Fibroblast of skin of abdomen (primary cell): ENCODE measurements at regions not wholly inside any gene's neighbourhood (a gene's known extent, or its start where the extent isn't known, plus 50 kb on each side); places are given as distances from the start of the nearest gene placed in this dataset.

Experiments
- DNase-seq: peaks from one replicate; pipeline ENCODE4 v3.0.0-alpha.2; 2013

DNA sequence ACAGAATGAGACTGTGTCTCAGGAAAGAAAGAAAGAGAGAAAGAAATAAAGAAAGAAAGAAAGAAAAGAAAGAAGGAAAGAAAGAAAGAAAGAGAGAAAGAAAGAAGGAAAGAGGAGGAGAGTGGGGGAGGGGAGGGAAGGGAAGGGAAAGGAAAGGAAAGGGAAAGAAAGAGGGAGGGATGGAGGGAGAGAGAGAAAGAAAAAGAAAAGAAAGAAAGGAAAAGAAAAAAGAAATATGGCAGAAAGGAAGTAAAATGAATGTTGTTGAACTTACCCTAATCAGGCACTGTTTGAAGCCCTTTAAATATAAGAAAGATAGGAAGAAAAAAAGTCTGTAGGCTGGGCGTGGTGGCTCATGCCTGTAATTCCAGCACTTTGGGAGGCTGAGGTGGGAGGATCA is 276.1 kb downstream of the INSC start:
- no peak for DNase-seq

DNA sequence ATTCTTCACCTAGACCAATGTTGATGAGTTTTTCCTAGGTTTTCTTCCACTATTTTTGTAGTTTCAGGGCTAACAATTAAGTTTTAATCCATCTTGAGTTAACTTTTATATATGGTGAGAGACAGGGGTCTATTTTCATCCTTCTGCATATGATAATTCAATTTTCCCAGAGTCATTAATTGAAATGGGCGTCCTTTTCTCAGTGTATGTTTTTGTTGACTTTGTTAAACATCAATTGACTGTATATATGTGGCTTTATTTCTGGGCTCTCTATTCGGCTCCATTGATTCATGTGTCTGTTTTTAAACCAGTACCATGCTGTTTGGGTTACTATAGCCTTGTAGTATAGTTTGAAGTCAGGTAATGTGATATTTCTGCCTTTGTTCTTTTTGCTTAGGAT is 282.1 kb downstream of the INSC start:
- DNase-seq = no peak

DNA sequence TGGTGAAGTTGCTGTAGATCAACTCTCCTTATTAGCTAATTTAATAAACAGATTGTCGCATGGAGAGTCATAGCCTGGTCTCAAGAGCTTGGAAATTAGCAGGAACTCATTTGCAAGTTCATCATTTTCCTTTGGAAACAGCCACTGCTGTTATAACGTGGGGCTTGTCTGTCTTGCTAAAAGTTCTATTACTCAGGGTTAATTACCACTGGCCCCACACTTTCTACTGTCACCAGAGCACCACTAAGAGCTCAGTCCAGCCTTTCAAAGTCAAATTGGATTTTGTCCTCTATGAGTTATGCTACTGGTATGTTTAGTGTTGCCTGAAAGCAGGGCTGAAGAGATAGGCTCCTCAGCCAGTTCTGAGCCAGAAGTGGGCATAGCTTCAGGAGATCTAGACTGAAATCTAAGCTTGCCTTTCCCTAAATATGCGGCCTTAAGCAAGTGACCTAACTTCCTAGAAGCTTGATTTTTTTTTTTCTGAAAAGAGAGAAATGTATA is 292.2 kb downstream of the INSC start:
- no peak for DNase-seq

DNA sequence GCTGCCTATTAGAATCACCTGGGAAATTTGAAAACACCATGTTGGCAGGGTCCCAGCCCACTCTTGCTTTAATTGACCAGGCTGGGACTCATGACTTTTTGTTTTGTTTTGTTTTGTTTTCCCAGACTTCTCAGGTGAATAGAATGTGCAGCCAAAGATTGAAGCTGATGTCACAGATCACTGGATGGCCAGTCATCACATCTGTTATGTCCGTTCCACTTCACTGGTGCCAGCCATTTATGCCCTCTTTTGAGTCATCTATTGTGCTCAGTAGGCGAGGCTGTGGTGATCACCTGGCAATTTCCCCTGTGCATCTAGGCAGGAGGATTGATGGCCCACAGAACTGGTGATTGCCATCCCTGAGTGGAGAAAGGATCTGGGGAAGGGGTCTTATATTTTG is 297.3 kb downstream of the INSC start:
- no peak for DNase-seq

DNA sequence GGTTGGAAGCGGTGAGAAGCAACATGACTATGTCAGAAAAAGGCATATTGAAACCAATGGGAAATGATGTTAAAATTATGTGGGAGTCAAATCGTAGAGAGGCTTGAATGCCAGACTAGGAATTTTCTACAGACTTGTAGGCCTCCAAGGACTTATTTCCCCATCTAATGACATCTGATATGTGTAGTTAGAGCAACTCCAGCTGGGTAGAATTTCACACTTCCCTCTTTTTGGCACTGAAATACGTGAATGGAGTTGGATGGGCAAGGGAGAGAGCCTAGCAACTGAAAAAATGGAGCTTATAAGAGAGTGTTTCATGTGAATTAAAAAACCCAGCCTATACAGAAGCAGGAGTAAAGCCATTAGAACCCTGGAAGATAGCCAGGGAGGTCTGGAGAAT is 304.2 kb downstream of the INSC start:
- DNase-seq = no peak

DNA sequence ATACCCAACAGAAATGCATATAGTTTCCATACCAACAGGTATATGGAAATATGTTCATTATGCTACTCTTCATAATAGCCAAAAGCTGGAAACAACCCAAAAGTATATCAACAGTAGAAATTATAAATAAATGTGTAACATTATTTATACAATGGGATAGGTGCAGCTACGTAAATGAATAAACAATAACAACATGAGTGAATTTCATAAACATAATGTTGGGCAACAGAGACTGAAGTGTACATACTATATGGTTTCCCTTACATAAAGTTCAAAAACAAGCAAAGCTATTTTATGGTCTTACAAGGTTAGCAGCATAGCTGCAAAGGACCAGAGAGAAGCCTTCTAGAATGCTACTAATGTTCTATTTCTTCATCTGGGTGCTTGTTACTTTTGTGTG is 305.0 kb downstream of the INSC start:
- DNase-seq = no peak

DNA sequence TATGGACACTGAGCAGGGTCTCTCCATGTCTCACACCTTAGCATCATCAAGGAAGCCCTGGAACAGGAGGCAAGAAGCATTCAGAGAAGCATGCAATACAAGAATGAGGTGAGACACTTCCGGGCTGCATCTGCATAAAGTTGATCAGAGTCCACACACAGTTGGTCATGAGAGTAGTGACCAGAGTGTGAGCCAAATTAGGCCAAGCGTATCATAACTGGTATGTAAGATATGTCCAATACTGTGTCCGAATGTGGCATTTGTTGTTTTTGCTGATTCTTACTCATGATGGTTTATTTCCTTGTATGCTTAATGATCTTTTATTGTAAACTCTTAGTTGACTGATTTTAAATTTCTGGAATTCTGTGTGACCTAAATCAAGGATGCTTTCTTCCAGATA is 315.7 kb downstream of the INSC start:
- DNase-seq = no peak

DNA sequence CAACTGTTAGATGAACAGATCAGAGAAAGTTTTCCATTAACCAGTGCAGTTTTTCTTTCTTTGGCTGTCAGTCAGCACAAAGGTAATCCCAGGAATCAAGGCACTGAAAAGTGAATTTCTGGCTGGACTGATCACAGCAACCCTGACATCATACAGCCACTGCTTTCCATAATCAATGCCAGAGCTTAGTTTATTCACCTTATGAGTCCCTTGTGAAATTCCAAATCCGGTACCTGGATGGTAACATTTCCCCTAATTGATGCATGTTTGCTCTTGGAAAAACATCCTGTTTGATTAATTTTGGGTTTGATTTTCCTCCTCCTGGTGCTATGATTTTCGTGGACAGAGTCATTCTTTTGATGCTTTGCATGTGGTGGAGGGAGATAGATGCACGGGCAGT is 319.8 kb downstream of the INSC start:
- DNase-seq = no peak

DNA sequence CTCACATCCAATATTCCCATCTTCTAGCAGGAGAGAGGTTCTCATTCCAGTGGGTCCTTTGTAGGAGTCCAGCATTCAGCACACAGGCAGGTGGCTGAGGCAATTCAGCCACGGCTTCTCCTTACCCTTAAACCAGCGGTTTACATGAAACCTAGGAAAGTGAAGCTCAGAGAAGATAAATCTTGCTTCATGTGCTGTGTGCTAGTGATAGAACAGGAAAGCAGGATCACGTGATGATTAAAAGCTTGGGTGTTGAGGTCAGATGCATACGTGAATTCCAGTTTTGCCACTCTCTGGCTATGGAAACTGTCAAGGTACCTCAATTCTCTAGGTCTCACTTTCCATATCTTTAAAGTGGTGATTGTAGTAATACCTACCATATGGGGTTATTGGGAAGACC is 331.6 kb downstream of the INSC start:
- no peak for DNase-seq

DNA sequence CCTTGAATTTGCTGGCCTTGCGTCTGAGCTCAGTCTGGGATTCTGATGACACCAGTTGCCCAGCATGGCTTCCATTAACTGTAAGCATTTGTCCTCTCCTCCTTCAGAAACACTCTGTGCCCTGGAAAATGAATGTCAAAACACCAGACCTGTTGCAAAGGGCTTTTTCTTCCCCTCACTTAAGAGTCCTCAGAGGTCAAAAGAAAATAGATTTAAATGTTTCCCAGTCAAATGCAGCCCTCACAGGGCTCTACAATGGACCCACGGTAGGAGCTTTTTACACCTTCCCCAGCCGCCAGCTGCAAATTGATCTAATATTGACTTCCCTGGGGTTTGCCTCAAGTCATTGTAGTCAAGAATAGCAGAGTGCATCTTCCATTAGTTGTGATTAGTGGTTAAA is 332.2 kb downstream of the INSC start:
- no peak for DNase-seq

DNA sequence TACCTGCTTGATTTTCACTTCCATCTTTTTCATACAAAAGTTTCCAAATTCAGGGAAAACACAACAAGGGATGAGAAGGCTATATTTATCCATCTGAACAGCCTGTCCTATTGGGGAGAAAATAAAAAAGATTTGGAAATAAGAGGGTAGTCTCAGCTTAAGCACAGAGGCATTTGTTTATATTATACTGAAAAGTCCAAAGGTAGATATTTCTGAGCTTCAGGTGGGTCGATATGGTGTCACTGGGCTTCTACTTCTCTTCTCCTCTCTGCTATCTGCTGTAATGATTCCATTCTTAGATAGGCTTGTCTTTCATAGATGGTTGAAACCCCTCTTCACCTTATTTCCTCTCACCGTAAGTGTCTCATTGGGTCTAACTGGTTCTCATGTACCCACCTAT is 337.0 kb downstream of the INSC start:
- DNase-seq = no peak

DNA sequence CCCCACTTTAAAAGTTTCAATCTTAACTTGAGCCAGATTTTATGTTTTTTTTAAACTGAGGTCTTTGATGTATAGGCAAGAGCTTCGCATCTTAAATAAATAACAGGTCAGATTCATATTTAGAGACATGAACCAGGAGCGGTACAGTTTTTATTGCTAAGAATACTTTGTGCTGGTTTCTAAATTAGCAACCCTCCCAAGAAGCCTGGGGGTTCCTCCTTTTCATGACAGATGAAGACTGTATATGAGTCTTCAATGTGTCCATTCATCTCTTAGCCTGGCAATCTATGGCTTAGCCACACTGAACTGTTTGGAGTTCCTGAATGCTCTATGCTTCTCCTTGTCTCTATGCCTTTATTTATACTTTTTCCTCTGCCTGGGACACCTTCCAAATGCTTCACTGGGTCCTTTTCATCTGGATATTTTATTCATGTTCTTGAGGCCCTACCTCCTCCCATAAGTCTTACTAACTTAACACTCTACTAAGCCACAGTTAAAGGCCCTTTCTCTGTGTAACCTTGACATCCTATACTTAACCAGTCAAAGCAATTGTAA is 338.6 kb downstream of the INSC start:
- no peak for DNase-seq

DNA sequence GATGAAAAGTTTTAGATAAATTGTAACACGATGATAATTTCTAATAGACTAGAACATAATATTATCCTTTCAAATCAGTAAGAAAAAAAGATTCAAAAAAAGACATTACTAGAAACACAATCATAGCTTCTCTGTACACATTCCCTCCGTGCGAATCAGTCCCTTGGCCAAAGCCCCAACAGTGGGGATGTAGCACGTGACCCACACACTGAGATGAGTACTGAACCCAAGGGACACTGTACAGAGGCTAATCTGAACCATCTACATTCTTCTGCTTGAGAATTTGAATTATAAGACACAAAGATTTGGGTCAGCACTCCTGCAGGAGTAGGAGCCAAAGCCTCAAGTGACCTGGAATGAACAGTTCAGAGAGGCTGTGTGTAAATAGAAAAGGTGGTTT is 353.7 kb downstream of the INSC start:
- peak; percentile 38 for DNase-seq

DNA sequence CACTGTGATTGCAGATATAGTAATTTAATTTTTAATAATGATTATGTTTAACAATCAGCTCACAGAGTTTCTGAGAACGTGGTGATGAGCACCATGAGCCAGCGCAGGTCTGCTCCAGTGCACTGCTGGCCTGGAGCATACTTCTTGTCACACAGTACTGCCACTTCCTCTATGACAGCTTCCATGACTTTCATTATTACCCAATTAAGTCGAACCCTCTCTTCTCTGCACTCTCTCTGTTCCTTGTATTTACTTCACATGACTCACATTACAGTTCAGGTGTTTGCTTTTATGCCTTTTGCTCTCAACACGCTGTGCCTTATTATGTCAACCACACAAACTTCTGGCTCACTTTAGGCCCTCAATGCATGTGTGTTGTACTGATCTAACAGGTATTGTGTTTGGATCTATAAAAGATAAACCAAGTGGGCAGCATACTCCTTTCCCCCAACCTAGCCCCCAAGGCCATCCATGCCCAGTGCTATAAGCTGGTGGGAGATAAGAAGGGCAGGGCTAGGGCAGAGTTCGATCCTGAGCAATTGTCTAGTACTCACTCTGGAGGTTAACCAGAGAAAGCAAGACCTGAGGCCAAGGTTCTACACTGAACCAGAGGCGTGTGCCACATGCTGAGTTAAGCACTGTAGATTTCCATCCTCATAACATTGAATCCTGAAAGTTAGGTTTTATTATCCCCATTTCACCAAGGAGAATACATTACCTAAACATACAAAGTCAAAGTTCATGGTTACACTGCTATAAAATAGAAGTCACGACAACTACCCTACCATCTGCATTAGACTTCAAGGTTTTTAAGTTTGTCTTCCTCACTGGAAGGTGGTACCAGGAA is 356.5 kb downstream of the INSC start:
- no peak for DNase-seq

DNA sequence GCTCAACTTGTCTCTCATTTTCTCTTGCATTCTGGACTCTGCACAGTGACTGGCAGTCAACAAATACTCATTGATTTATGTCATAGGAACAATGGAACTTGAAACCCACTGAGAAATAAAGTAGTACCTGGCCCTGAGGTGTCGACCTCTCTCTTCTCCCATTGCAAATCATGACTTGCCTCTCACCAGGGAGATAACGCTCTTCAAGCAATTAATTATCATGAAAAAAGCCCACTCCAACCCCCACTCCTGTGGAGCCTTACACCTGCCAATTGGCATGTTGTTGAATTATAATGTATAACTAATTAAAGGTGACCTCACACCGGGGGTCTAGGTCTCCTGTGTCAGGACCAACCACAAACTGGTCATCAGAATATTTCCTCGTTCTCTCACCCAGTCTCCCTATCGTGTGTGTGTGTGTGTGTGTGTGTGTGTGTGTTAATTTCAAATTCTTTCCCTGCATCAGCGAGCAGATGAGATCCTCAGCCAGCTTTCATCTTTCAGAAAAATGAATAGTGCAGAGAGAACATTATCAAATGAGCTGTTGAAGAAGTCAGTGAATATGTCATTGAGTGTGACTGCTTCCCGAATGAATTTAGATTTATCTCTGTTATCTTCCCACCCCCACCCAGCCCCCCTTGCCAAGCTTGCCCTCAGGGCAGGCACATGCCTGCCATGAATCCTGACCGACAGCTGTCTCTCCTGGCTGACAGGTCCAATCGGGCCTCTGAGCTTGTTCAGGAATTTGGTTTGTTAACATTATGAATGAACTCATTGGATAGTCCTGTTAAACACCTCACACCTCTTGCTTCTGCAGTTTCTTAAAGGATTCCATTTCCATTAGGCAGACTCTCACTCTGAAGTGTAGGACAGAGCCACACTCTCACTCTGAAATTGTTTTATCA is 357.4 kb downstream of the INSC start:
- DNase-seq = no peak

DNA sequence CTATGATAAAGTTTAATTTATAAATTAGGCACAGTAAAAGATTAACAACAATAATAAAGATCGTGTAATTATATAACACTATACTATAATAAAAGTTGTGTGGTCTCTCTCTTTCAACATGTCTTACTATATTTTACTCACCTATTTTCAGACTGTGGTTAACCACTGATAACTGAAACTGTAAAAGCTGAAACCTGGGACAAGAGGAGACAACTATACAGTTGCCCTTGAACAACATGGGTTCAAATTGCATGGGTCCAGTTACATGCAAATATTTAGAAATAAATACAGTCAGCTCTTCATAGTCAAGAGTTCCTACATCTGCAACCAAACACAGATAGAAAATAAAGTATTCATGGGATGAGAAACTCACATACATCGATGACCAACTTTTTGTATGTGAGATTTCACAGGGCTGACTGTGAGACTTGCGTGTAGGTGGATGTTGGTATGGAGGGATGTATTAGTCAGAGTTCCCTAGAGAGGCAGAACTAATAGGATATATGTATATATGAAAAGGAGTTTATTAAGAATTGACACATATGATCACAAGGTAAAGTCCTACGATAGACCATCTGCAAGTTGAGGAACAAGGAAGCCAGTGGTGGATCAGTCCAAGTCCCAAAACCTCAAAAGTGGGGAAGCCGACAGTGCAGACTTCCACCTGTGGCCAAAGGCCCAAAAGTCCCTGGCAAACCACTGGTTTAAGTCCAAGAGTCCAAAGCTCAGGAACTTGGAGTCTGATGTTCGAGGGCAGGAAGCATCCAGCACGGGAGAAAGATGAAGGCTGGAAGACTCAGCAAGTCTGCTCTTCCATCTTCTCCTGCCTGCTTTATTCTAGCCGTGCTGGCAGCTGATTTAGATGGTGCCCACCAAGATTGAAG is 359.5 kb downstream of the INSC start:
- DNase-seq = no peak

DNA sequence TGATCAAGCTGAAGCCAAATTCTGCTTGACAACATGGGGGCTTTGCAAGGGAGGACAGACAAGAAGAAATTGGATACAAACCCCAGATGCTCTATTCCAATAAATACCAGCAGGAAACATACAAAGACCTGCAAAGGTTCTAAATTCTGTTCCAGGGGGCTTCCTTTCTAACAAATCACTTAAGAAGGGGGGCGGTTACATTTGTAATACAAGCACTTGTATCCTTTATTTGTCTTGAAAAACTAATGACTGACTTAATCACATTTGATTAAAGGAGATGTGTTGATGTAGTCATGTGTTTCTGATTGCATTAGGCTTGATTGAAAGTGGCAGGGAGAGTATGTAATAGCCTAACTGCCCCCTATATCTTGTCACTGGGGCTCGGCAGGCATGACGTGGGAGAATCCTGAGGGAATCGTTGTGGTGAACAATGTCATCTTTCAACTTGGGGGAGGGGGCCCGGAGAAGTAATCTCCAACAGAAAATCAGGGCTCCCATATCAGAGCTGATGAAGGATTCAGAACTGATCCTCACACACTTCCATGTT is 361.7 kb downstream of the INSC start:
- no peak for DNase-seq

DNA sequence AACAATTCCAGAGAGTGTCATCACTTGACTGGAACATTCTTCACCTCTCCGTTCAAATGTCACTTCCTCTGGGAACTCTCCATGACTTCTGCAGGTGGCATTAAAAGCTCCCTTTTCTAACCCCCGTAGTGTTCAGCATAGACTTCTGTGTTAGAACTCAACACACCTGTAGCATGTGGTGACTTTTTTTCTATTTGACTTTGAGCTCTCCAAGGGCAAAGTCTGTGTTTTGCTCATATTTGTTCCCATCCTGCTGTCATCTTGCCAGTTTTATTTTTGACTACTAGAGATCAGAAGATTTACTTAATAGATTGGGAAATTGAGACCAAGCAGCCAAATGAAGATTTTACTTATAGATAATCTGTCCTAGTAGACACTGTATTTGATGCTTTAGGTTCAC is 367.1 kb downstream of the INSC start:
- DNase-seq = no peak

DNA sequence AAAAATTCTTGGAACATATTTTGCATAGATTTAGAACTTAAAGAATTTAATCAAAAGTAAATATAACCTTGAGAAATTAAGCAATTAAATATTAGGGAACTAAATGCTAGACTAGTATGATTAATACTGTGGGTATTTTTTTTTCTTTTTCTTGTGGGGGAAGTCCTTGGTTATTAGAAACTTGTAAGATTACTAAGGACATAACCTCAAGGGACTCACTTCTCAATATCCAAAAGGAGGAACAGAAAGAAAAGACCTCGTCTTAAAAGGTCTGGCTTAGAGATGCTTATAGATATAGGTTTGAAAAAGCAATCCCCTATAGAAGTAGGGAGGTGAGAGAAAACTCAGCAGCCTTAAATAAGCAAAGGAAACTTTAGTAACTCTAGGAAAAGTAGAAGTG is 368.5 kb downstream of the INSC start:
- no peak for DNase-seq

DNA sequence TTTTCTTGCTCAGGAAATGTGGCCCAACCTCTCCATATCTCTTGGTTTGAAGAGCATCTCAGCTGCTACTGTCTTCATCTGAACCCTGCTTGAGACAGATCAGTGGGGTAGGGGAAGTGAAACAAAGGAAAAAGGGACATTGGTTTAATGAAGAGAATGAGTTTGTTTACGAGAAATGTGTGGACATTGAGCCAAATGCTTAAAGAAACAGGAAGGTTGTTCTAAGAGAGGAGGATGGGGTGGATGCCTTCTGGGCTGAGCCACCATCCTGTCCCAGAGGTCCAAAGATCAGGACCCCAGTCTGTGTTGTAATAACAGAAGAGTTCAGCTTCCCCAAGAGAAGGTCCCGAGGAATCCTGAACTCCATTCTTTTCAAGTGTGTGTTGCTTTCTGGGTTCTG is 369.7 kb downstream of the INSC start:
- no peak for DNase-seq

DNA sequence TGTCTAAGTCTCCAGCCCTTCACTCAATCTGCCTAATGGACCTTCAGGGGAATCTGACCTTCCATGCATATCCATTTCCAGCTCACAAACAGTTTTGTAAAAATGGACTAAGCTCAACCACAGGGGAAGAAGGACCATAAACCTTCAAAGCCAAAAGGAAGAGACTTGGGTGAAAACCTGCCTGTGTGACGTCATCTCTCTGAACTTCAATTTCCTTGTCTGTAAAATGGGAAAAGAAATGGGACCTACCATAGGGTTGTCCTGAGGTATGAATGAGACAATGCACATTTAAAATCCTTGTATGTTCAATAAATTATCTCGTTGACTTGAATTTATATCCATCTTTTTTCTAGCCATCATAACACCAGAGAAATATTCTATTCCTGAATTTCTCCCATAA is 370.7 kb downstream of the INSC start:
- no peak for DNase-seq

DNA sequence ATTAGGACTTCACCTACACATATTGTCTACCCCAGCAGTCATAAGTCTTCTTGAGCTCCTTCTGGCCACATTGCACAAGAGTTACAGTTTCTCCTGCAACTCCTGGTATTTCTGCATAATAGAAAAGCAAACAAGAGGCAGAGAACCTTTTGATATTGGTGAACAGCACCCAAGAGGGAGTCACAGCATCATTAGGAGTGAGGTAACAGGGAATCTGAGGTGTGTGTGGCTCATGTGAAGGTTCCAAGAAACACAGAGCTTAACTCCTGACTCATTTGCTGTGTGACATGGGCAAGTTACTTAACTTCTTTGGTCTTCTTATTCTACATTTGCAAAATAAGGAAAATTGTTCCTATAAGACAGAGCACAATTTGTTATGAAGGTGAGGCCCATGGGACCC is 374.6 kb downstream of the INSC start:
- DNase-seq = no peak
